Nephron progenitor cell (in vitro differentiated cells): ENCODE measurements at regions not wholly inside any gene's neighbourhood (a gene's known extent, or its start where the extent isn't known, plus 50 kb on each side); places are given as distances from the start of the nearest gene placed in this dataset.

Experiments used
- DNase-seq: peaks from one replicate; pipeline ENCODE4 v3.0.0; 2021
- H3K27ac Mint-ChIP-seq: 2 replicates; pipeline ENCODE4 v1.8.0; 2021; ENCODE audit warnings: mild to moderate bottlenecking, moderate library complexity, mixed read lengths
- H3K27me3 Mint-ChIP-seq: 2 replicates; pipeline ENCODE4 v1.8.0; 2021; ENCODE audit warnings: mild to moderate bottlenecking, low read depth, mixed read lengths; ENCODE audit not compliant: poor library complexity
- H3K36me3 Mint-ChIP-seq: 2 replicates; pipeline ENCODE4 v1.8.0; 2021; ENCODE audit warnings: low read depth, mixed read lengths
- H3K4me1 Mint-ChIP-seq: 2 replicates; pipeline ENCODE4 v1.8.0; 2021; ENCODE audit warnings: mixed read lengths
- H3K4me3 Mint-ChIP-seq: 2 replicates; pipeline ENCODE4 v1.8.0; 2021; ENCODE audit warnings: mild to moderate bottlenecking, moderate library complexity, mixed read lengths
- H3K9me3 Mint-ChIP-seq: 2 replicates; pipeline ENCODE4 v1.8.0; 2021; ENCODE audit warnings: mild to moderate bottlenecking, moderate library complexity, mixed read lengths
- TF ChIP-seq, protein P1 (sequence below): fragments of 200-600 bp; sonication (generic); IDR thresholded peaks from 2 replicates; pipeline ENCODE4 v1.5.0; 2021; ENCODE audit warnings: antibody characterized with exemption

DNA sequence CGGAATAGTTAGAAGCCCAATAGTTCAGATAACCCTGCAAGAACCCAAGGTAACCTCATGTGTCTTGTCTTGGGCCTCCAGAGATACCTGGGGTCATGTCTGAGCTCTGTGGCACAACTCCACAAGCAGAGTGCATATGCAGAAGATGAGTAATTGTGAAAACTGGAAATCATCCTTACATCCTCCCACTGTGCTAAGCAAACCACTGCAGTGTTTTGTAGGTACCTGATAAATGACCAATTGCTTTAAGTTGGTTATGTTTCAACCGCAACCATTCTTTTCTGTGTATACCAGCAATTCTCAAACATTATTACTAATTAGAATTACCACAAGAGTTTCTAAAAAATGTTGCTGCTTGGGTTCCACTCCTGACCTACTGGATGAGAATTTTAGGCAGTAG is 73.2 kb downstream of the CBLL2 start:
- no peaks in the 10 kb centered on the region for H3K36me3 Mint-ChIP-seq
- no peaks in the 10 kb centered on the region for H3K9me3 Mint-ChIP-seq
- TF ChIP-seq, protein P1, sequence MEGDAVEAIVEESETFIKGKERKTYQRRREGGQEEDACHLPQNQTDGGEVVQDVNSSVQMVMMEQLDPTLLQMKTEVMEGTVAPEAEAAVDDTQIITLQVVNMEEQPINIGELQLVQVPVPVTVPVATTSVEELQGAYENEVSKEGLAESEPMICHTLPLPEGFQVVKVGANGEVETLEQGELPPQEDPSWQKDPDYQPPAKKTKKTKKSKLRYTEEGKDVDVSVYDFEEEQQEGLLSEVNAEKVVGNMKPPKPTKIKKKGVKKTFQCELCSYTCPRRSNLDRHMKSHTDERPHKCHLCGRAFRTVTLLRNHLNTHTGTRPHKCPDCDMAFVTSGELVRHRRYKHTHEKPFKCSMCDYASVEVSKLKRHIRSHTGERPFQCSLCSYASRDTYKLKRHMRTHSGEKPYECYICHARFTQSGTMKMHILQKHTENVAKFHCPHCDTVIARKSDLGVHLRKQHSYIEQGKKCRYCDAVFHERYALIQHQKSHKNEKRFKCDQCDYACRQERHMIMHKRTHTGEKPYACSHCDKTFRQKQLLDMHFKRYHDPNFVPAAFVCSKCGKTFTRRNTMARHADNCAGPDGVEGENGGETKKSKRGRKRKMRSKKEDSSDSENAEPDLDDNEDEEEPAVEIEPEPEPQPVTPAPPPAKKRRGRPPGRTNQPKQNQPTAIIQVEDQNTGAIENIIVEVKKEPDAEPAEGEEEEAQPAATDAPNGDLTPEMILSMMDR, result no peak
- DNase-seq, result no peak
- H3K27me3 Mint-ChIP-seq, result no peaks in the 10 kb centered on the region
- no peak overlapping the region for H3K27ac Mint-ChIP-seq
- H3K4me3 Mint-ChIP-seq, result no peak overlapping the region
- no peaks in the 10 kb centered on the region for H3K4me1 Mint-ChIP-seq

DNA sequence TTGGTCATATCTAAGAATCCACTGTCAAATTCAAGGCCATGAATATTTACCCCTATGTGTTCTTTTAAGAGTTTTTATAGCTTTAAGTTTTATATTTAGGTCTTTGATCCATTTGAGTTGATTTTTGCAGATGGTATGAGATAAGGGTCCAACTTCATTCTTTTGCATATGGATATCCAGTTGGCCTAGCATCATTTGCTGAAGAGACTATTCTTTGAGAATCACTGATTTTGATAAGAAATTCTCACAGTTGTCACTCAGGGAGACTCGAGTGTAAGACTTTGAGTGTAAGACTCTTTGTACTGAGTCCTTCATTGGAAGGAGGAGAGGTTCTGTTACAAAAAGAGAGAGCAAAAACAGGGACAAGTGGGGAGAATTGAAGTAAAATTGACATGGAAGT is 74.8 kb downstream of the CBLL2 start:
- DNase-seq, result no peak
- Mint-ChIP-seq H3K36me3 (no peaks in the 10 kb centered on the region), H3K9me3 (no peaks in the 10 kb centered on the region), H3K27ac (no peak overlapping the region), H3K4me1 (peaks cover under 1% of the 10 kb centered on the region), H3K4me3 (no peak overlapping the region), H3K27me3 (no peaks in the 10 kb centered on the region)
- TF ChIP-seq, protein P1, result no peak

DNA sequence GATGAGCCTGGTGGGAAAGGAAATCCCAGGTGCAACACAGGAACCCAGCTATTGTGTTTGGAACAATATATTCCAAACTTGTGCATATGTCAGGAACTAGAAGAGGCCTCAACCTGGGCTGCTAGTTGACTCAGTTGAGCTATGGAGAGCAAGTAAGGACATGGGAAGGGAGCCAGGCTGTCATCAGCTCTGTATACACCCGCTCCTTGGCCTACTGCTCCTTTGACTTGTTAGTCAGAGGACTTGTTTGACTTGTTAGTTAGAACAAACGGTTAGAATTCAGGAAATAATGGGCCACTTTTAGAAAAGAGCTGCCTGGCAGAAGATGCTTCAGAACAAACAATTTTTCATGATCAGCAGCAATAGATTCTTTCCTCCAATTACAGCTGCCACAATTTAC is 76.4 kb downstream of the CBLL2 start:
- H3K4me1 Mint-ChIP-seq, result peaks cover 16% of the 10 kb centered on the region
- H3K9me3 Mint-ChIP-seq, result no peaks in the 10 kb centered on the region
- H3K27me3 Mint-ChIP-seq, result no peaks in the 10 kb centered on the region
- TF ChIP-seq, protein P1, result no peak
- no peak overlapping the region for H3K4me3 Mint-ChIP-seq
- no peak overlapping the region for H3K27ac Mint-ChIP-seq
- no peaks in the 10 kb centered on the region for H3K36me3 Mint-ChIP-seq
- DNase-seq, result no peak

DNA sequence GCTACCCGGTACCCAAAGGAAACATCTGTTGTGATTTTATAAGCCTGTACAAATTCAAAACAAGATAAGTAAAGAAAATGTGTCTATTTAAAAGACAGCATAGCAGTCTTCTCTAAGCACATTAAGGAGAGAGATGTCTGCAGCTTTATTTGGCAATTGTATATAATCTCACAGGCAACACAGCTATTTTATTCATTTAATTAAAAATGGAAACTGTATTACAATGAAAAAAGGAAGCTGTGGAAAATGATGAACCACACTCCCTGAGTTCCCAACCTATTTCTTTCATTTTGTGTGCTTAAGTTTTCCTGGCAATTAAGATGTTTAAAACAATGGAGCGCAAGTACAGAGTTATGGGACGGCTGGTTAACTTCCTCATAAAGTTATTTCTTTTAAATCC is 78.4 kb downstream of the CBLL2 start:
- DNase-seq, result no peak
- TF ChIP-seq, protein P1, result no peak
- Mint-ChIP-seq H3K27ac (no peak overlapping the region), H3K4me1 (peaks cover 16% of the 10 kb centered on the region), H3K9me3 (peaks cover 7% of the 10 kb centered on the region), H3K4me3 (no peak overlapping the region), H3K36me3 (no peaks in the 10 kb centered on the region), H3K27me3 (no peaks in the 10 kb centered on the region)

DNA sequence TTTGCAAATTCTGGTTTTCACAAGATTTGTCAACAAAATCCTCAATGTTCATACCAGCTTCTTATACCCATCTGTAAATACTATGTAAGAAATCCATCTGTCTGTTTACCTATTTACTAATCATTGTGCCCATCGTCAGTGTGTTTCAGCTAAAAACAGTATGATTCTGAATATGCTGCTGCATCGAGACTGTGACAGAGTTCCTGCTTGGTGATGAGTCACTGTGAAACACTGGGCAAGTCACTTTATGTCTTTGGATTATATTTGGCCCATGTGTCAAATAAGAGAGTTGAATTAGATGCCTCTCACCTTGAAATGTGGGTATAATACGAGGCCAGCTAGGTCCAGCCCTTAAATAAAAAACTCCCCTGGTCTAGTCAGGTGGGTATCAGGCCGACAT is 79.3 kb downstream of the CBLL2 start:
- H3K4me3 Mint-ChIP-seq, result no peak overlapping the region
- H3K9me3 Mint-ChIP-seq, result peaks cover 12% of the 10 kb centered on the region
- H3K4me1 Mint-ChIP-seq, result peaks cover 16% of the 10 kb centered on the region
- no peak for DNase-seq
- peaks cover 4% of the 10 kb centered on the region for H3K36me3 Mint-ChIP-seq
- no peak overlapping the region for H3K27ac Mint-ChIP-seq
- no peaks in the 10 kb centered on the region for H3K27me3 Mint-ChIP-seq
- TF ChIP-seq, protein P1, result no peak

DNA sequence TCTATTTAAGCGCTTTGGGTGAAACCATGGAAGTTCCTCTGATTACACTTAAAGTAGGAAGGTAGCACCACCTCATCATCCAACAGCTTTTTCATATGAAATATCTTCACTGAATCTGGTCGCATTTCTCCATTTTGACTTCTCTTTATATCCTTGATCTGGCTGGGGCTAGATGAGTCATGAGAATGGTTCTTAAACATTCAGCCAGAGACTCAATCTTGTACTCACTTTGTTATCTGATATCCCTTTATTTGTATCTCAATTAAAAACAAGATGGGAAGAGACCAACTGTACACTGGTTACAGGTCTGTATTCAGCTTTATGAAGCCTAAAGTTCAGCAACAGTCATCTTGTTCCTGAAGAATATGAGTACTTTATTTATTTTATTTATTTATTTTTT is 84.9 kb downstream of the CBLL2 start:
- DNase-seq, result no peak
- Mint-ChIP-seq H3K27ac (no peak overlapping the region), H3K4me1 (peaks cover 14% of the 10 kb centered on the region), H3K9me3 (peaks cover 29% of the 10 kb centered on the region), H3K4me3 (no peak overlapping the region), H3K36me3 (peaks cover 10% of the 10 kb centered on the region), H3K27me3 (no peaks in the 10 kb centered on the region)
- TF ChIP-seq, protein P1, result no peak
